GM12892 (cell line): ENCODE measurements at regions not wholly inside any gene's neighbourhood (a gene's known extent, or its start where the extent isn't known, plus 50 kb on each side); places are given as distances from the start of the nearest gene placed in this dataset.

Experiments
- POLR2A ChIP-seq: IDR thresholded peaks from 2 replicates; pipeline ENCODE4 v1.6.1; 2011; ENCODE audit warnings: low read depth, low read length, control low read depth
- POLR2AphosphoS5 ChIP-seq: IDR thresholded peaks from 2 replicates; pipeline ENCODE4 v1.6.1; 2011; ENCODE audit warnings: low read depth, low read length, control low read depth

- TF ChIP-seq POLR2A (no peak), POLR2AphosphoS5 (no peak)
Measured at GRCh38 chr7:68866200-68866570, 732.1 kb upstream of the AUTS2 start.
